GM12892 (cell line): ENCODE measurements at regions not wholly inside any gene's neighbourhood (a gene's known extent, or its start where the extent isn't known, plus 50 kb on each side); places are given as distances from the start of the nearest gene placed in this dataset.

ENCODE experiments used
- DNase-seq: peaks from one replicate; pipeline ENCODE4 v3.0.0; 2011; ENCODE audit not compliant: insufficient read length
- FAIRE-seq: peaks from 2 replicates; lab custom pipeline; 2011; peaks lifted over from hg19 to GRCh38; lab: Jason Lieb, UNC
- POLR2A ChIP-seq: IDR thresholded peaks from 2 replicates; pipeline ENCODE4 v1.6.1; 2011; ENCODE audit warnings: low read depth, low read length, control low read depth
- POLR2AphosphoS5 ChIP-seq: IDR thresholded peaks from 2 replicates; pipeline ENCODE4 v1.6.1; 2011; ENCODE audit warnings: low read depth, low read length, control low read depth
- TAF1 ChIP-seq: IDR thresholded peaks from 2 replicates; pipeline ENCODE4 v1.6.1; 2011; ENCODE audit warnings: low read depth, mild to moderate bottlenecking, control low read depth, low read length, borderline replicate concordance

- no peak for FAIRE-seq
Measured at GRCh38 chr2:129469389-129469788, 510.1 kb upstream of the RAB6C start.

GRCh38 chr2:129469871-129470270 is 509.6 kb upstream of the RAB6C start:
- FAIRE-seq, result no peak
- DNase-seq, result no peak
- no peak for TF ChIP-seq POLR2A
- TF ChIP-seq POLR2AphosphoS5, result no peak
- no peak for TF ChIP-seq TAF1

More at GRCh38 chr2:129469389-129469788, 510.1 kb upstream of the RAB6C start:
- TF ChIP-seq POLR2AphosphoS5 (no peak), POLR2A (no peak), TAF1 (no peak)
- no peak for DNase-seq

DNA sequence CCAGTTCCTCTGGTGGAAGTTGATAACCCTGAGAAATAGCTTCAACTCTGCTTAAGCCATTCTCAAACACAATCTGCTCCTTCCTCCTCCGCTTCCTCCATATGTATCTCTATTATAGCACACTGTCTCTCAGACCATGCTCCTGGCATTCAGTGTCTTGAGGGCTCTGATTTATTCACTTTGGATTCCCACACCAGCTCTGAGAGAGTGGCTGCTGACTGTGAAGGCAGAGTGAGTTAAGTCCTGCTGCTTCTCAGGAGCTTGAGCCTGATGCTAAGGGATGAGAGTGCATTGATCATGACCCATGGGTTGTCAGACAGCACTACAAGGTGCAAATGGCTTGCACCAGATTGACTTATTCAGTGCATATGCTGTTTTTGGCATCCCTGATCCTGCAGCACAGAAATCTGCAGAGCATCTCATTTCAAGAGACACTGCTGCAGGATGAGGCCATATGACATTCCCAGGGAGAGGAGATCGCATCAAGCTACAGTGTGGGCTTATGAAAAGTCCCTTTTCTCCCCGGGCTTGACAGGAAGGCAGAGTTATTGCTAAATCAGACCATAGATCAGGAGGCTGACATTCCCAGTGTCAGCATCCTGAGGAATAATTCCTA is 500.5 kb upstream of the RAB6C start:
- TF ChIP-seq TAF1 (no peak), POLR2AphosphoS5 (no peak), POLR2A (no peak)
- no peak for DNase-seq
- no peak for FAIRE-seq

DNA sequence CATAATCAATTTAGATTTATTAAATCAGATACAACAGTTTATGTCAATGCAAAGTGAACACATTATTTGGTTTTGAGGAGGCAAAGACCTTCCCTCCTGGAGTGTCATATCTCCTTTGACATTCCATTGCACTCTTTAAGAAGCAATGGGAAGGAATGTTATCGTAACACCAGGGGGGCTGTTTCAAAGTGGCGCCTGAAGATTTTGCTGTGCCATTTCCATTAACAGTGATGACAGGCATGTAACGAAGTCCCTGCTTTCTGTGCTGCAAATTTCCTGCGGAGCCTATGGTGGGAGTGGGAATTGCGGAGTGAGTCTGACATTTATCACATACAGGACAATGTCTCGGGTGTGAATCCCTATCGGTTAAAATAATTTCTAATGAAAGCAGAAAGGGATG is 499.6 kb upstream of the RAB6C start:
- TF ChIP-seq POLR2A (no peak), POLR2AphosphoS5 (no peak), TAF1 (no peak)
- no peak for FAIRE-seq
- DNase-seq, result no peak

GRCh38 chr2:129480790-129481189 is 498.7 kb upstream of the RAB6C start:
- no peak for FAIRE-seq
- TF ChIP-seq POLR2AphosphoS5, result no peak
- TF ChIP-seq TAF1, result no peak
- TF ChIP-seq POLR2A, result no peak
- DNase-seq, result no peak

GRCh38 chr2:129481306-129482219 is 497.9 kb upstream of the RAB6C start:
- FAIRE-seq (no peak), DNase-seq (no peak)
- TF ChIP-seq POLR2A (no peak), POLR2AphosphoS5 (no peak), TAF1 (no peak)

DNA sequence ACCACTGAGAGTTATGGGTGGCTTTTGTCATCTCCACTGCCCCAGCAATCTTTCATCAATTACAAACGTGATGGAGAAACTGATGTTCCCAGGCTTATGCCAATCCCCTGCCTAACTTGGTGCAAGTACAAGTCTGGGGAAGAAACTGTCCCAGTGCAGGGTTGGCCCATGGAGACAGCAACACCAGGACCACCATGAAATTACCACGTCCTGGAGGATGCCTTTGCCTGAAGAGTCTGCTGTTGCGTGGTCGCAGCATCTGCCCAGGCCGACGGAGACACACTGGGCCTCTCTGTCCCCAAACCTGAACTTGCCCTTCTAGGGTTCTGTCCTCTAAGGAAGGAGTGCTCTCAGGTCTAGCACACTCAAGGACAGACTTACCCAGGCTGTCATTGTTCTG is 496.8 kb upstream of the RAB6C start:
- no peak for FAIRE-seq
- TF ChIP-seq TAF1 (no peak), POLR2A (no peak), POLR2AphosphoS5 (no peak)
- DNase-seq, result no peak

- TF ChIP-seq TAF1 (no peak), POLR2AphosphoS5 (no peak), POLR2A (no peak)
- DNase-seq, result no peak
- FAIRE-seq, result no peak
Measured at GRCh38 chr2:129483366-129483765, 496.1 kb upstream of the RAB6C start.

GRCh38 chr2:129484999-129485897 is 494.2 kb upstream of the RAB6C start:
- DNase-seq, result no peak
- TF ChIP-seq TAF1 (no peak), POLR2AphosphoS5 (no peak), POLR2A (no peak)
- FAIRE-seq, result no peak

DNA sequence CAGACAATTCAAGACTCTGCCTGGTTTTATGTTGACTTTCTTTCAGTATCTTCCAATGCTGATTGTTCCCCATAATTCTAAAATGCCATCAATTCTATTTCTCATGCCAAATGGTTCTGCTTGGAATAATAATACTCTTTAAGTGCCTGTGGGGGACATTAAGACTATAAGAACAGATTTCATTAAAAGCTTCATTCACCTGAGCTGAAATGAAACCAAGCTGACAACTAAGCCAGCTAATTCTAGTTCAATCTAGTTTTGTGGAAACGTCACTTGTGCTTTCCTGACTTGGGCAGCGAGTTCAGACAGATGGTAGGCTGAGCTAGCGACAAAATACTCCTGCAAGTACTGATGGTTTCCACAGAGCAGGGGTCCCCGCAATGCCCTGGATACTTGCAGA is 491.1 kb upstream of the RAB6C start:
- no peak for TF ChIP-seq POLR2AphosphoS5
- DNase-seq (no peak), FAIRE-seq (no peak)

DNA sequence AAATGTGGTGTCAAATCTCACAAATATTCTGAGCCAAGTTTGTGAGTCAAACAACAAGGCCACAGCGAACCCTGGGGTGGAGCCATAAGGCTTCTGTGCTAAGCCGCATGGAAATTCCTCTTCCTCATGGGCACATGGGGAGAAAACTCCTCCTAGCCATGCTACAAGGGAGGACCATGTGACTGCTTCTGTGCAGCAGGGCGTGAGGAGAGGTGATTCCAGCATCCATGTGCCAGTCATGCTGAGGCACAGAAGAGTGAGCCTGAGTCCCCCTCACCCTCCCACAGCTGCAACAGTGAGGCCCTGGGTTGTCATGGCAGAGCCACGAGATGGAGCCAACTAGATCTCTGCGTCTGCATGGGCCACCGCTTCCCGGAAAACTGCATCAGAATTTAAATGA is 488.8 kb upstream of the RAB6C start:
- DNase-seq (no peak), FAIRE-seq (no peak)
- TF ChIP-seq POLR2AphosphoS5 (no peak), TAF1 (no peak), POLR2A (no peak)

GRCh38 chr2:129491308-129491707 is 488.2 kb upstream of the RAB6C start:
- DNase-seq (no peak), FAIRE-seq (no peak)
- TF ChIP-seq POLR2AphosphoS5 (no peak), POLR2A (no peak), TAF1 (no peak)
